Medulla oblongata (tissue), 1 donor: ENCODE measurements at regions not wholly inside any gene's neighbourhood (a gene's known extent, or its start where the extent isn't known, plus 50 kb on each side); places are given as distances from the start of the nearest gene placed in this dataset.
"Not testable (repeated sequence)": the region's sequence is repeated elsewhere in the genome, so short reads cannot be mapped to it uniquely, and the experiment has no call there.

Experiments used
- DNase-seq: peaks from one replicate; pipeline ENCODE4 v3.0.0-alpha.2; 2015; ENCODE audit errors: extremely low spot score

DNA sequence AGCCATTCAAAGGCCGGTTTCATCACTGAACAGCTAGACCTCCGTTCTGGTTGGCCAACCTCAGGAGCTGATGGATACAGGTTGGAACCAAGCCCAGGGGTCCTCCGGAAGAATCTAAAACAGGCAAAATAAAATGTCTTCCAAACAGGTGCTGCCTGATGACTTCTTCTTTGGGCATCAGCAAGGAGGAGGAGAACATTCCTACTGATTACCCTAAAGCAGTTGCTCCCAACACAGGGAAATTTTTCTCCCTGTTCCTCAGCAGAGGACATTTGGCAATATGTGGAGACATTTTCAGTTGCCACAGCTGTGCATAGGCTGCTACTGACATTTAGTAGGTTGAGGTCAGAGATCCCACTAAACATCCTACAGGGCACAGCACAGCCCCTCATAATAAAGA is 319.3 kb upstream of the PPARGC1A start:
- no peak for DNase-seq

DNA sequence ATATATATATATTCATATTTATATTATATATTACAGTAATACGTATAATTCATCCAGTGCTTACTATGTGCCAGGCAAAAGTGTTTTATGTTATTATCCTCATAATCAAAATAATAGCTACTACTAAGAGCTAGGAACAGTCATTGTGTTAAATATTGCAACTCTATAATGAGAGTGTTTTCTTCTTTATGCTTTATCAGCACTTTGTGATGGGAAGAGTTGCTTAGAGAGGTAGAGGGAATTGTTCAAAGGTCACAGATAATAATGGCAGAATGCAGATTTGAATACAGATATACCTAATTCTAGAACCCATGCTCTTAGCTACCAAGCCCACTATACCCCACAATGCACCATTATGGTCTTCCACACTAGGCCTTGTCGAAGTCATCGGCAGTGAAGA is 318.8 kb upstream of the PPARGC1A start:
- no peak for DNase-seq

DNA sequence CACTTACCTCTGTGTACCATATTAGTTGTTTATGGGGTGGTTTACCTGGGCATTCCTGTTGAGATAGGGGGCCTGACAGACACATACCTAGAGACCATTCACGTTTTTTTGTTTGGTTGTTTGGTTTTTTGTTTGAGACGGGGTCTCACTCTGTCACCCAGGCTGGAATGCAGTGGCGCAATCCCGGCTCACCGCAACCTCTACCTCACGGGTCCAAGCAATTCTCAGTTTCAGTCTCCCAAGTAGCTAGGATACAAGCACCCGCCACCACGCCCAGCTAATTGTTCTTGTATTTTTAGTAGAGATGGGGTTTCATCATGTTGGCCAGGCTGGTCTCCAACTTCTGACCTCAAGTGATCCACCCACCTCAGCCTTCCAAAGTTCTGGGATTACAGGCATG is 314.9 kb upstream of the PPARGC1A start:
- DNase-seq: not testable (repeated sequence)

DNA sequence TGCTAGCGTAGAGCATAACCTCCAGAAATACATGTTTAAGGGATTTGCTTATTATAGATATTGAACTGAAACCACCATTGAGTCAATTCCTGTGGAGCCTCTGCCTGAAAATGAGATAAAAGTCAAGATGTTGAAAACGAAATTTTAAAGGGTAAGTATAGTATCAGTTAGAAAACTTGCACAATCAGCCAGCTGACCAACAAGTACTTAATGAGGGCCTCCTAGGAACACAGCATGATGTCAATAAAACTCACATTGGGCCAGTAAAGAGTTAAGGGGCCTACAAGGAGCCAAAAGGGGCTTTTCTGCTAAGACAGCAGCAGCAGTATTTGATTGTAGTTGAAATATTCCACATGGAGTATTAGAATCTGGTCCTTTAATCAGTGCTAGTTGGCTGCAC is 314.1 kb upstream of the PPARGC1A start:
- no peak for DNase-seq

DNA sequence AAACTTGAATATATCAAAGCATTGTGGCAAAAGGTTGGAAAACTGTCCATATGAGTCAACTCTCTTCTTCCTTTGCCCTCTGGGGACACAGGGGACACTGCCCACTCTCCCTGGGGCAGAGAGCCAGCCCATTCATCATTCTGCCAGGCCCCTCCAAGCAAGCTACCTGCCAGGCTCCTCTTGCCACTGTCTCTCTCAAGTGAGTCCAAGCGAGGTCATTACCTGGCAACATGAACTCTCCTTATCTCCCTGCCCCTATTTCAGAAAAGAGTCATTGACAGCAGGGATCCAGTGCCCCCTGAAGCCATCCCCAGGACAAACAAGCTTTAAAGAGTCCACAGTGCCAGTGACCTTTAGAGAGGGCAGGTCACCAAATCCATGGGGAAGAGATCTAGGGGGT is 312.7 kb upstream of the PPARGC1A start:
- DNase-seq: no peak

DNA sequence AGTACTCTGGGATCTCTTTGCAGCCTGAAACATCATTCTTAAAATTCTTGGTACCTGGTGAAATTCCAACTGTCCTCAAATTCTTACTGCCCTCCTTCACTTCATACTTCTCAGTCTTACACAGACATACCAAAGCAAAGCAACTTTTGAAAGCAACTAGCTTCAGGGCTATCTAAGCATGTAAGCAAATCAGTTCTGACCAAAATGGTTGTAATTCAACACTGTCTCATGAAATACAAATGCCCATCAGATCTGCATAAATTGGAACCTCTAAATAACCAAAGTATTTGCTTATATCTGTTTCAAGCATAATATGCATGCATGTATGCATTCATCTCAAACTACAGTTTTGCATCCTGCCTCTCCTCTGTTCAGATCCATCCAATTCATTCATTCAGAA is 308.1 kb upstream of the PPARGC1A start:
- no peak for DNase-seq

DNA sequence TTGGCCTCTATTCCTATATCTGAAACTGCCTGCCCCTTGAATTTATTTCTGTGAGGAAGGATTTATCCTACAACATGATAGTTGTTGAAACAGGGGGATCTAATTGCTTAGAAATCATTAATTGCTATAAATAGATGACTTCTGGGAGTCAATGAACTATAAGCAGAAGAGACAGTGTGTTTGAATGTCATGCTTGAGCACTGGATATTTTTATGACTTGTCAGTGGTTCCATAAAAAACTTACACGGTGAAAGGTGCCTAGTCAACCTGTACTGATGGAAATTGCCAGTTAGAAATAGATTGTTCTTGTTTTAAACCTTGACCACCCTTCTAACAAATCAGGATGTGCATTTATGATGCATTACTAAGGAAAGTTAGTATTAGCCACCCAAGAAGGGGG is 306.9 kb upstream of the PPARGC1A start:
- no peak for DNase-seq

DNA sequence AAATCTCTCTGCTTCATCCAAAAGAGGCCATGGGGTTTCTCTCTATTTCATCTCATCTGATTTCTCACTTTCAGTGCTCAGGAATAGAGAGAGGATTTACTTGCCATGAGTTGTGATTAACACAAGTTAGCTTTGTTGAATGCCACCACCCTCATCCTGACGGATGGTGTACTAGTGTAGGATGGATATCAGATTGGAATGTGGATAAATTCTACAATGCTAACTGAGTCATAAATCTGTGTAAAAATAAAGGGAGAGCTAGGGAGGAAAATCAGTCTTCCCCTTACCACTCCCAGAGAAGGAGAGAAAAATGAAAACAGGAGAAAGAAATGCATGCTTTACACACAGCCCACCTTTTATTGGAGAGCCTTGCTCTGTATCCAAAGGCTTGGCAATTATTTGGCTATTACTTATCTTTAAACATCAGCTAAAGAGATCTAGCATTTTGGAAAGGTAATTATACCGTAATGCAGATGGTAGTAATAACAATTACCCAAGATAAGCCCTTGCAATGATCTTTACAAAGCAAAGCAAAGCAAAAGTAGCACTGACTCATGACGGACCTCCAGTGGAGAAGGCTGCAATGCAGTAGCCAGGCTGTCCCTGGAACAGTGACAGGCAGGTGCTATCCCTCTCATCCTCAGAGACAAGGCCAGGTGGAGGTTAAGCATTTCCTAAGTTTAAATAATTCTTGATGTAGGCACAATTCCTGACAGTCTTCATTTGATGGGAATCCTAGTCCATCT is 306.3 kb upstream of the PPARGC1A start:
- no peak for DNase-seq

DNA sequence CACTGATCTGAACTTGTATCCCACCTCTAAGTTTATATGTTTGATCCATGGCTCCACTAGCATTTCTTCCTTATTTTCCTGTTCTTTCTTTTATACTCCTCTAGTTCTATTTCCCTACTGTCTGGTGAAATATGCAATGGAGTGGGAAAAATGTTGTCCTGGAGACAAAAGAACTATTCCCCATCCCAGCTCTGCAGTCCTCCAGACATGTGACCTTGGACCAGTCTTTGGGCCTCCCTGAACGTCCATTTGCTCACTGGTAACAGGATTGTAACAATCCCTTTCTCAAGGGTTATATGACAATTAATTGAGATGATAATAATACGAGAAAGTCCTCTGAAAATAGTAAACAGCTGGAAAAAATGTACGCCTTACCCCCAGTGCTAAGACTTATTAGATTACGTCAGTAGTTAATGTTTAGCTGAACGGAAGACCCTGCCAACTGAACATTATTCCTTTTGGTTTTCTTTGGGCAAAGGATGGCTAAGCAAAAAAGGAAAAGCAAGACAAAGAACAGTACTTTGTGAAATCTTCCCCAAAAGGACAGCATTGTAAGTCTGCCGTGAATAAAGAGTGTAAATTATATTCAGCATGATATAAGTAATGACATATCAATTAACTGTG is 302.3 kb upstream of the PPARGC1A start:
- DNase-seq: no peak

DNA sequence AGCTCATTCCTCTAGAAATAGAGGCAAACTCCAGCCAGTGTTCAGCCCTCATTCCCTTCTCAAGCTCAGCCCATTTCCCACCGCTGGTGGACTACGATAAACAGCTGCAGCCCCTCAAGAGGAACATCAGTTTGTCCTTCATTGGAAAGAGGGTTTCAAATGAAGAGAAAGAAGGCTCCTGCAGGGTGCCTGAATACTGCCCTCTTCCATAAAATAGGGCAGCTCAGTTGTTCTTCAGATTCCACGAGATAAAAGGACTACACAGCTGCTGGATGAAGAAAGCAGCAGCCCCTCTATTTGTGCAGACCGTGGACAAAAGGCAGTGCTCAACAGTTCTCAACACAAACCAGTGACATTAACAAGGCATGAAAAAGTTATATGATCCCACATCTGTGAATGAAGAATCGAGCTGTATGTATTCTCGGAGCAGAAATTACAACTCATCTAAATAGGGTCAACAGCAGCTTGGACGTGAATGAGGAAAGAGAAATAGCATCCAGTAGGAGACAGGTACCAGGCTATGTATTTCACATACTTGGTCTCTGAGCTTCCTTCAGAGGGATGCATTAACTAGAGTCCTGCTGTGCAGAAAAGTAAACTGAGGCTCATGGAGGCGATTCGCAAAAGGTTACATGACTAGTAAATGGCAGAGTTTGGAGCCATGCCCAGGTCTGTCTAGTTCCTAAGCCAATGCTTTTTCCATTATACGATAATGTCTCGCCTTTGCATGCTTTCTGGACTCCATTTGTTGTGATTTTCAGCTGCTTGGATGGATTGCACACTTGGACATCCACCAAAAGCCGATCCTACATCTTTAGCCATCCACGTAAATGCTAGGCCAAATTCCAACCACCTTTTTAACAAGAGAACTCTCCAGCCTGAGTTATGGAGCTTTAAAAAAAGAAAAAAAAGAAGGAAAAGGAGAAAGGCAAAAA is 301.2 kb upstream of the PPARGC1A start:
- no peak for DNase-seq

DNA sequence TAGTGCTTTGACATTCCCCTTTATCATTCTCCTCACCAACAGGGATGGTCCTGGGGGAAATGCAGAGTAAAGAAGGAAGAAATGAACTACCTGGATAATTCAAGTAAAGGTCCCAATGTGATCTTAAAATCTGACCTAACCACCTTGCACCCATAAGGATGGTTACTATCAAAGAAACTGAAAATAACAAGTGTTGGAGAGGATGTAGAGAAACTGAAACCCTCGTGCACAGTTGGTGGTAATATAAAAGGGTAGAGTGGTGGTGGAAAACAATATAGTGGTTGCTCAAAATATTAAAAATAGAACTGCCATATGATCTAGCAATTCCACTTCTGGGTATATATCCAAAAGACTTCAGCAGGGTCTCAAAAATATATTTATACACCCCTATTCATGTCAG is 298.6 kb upstream of the PPARGC1A start:
- no peak for DNase-seq

DNA sequence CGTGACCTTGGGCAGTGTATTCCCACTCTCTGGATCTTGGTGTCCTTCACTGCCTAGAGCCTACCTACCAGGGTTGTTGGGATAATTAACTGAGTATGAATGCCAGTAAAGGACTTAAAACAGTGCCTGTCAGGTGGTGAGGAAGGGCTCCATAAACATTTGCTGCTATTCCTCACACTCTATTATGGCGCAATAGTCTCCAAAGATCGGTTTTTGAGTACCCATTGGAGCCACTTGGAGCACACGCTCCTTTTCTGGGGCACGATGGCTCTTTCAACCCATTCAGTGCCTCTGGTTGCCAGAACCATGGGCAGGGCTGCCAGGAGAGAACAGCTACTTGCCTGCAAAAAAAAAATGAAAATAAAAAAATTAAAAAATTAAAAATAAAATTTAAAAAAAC is 296.6 kb upstream of the PPARGC1A start:
- DNase-seq: no peak

DNA sequence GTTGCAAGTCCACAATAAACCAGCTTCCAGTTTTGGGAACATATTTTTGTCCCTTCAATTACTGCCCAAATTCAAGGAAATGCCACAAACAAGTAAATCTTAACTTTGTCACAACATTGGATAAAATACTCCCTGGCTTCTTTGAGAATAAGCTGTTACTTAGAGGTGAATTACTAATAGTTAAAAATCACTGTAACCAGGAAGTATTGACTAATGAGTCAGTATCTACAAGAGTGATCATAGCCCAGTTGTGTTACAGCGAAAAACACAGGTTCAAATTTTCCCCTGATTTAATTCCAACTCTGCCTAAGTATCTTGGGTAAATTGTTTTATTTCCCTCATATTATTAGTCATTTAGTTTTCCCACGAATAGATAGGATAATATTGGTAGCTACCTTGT is 291.2 kb upstream of the PPARGC1A start:
- no peak for DNase-seq

DNA sequence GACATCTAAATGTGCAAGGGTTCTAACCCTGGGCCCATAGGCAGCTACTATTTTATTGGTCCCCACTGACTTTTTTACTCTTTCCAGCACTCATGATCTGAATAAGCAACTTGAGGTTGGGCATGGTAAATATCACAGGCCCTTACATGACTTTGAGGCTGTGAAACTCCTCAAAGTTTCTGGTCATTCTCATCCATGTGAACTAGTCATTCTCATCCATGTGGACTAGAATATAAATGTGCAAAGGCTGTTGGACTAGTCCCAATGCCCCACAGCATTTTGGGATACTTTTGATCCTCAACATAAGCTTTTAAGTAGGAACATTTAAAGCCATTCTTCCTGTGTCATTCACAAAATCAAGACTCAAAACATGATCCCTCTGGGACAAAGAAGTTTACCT is 290.7 kb upstream of the PPARGC1A start:
- no peak for DNase-seq

DNA sequence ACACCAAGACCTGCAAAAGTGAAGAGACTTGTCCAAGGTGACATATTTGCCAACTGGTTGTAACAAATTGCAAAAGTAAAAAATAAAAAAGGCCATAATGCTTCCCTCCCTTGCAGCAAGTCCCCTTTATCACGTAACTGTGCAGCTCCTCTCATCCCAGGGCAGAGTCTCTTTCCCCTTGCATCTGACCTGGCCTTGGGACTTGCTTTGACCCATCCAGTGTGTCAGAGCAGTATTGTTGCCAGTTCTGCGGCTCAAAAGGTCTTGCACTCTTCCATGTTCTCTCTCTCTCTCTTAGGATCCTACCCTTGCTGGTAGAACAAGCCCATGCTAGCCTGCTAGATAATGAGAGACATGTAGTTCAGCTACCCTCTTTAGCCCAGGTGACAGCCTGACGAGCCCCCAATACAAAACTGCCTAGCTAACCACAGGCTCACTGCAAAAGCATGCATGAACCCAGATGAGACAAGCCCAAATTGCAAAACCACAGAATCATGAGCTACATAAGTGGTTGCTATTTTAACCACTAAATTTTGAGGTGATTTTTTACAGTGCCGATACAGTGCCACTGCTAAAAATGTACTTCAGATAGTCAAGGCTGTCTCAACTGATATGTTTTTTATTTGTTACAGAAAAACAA is 289.5 kb upstream of the PPARGC1A start:
- DNase-seq: no peak

DNA sequence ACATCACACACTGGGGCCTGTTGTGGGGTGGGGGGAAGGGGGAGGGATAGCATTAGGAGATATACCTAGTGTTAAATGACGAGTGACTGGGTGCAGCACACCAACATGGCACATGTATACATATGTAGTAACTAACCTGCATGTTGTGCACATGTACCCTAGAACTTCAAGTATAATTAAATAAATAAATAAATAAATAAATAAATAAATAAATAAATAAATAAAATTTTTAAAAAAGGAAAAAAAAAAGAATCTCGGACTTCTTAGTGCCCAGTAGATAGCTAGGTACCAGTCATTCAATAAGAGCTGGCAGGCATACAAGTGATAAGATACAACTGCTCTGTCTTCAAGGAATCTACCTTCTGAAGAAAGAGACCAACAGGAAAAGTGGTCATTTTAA is 287.6 kb upstream of the PPARGC1A start:
- DNase-seq: not testable (repeated sequence)

DNA sequence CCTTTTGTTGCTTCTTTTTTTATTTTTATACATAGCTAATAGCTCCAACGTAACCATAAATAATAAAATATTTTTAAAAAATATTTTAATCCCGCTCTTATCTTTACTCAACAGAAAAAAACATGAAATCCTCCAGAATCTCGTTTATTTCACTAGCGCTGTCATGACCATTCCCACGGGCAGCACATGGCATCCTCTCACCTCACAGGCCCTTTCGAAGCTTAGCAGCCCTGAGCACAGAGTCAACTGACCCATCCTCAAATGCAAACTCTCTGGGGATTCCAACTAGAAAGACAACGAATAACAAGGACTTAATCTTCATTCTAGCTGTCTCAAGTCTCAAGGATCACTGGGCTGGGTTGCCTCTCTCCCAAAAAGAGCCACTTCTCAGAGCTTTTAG is 285.9 kb upstream of the PPARGC1A start:
- no peak for DNase-seq

DNA sequence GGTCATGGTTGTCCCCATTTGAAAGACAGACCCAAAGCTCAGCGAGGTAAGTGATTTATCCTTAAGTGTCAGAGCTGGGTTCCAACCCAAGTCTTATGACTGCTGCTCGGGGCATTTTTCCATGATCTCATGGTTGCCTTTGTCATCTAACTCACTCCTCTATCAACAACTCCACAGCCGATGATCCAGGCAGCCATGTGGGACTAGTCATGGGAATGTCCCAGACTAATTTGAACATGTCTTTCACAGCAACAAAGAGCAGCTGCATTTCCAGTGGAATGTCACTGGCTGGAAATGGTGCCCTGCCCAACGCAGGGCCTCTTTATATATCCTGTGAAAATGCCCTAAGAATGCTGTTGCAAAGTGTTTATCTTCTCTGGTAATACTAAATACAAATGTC is 284.8 kb upstream of the PPARGC1A start:
- no peak for DNase-seq

DNA sequence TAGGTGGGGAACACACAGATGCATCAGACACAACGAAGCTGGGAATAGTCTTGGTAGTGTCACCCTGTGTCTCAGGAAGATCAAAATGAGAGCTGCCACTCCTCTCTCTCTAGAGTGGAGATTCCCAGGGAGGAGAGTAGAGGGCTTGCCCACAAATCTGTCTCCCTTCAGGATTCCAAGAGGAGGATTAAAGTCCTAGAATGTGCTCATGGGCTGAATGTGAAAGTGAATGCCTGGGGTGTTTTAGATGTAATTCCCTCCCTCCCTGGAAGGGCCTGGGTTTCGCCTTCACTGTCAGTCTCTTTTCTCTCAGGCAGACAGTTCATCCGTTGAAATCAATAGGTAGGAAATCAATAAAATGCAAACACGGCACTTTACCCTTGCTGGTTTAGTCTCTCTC is 282.6 kb upstream of the PPARGC1A start:
- no peak for DNase-seq

DNA sequence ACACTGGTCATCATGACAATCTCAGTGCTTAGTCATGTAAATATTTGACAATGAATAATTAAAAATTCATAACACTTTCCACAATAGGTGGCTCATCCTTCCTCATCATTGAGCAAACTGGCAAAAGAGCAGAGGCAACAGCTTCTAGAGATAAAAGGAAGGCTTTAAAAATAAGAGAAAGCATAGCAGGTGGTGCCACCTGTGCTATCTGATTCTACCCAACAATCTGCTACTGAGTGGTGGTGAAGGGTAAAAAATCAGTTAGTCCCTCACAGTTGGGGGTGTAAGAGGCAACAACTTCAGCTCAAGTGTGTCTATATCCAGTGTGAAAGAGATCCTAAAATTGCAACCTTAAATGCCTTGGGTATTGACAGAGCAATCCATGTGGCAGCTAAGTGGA is 280.1 kb upstream of the PPARGC1A start:
- no peak for DNase-seq

DNA sequence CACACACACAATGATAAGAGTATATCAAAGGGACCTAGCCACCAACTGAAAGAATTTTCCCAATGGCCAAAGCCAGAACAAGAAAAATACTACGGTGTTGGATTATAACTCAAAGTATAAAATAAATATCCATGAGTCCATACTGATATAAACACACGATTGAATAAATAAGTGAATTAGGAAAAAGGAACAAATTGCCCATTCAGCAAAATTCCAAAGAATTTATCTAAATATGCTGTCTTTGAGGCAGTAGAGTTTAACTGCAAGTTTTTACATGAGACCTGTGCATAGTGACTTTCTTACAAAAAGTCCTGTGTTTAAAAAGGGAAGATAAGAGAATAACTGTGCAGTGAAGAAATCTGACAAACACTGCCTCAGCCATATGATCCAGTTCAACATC is 278.8 kb upstream of the PPARGC1A start:
- no peak for DNase-seq

DNA sequence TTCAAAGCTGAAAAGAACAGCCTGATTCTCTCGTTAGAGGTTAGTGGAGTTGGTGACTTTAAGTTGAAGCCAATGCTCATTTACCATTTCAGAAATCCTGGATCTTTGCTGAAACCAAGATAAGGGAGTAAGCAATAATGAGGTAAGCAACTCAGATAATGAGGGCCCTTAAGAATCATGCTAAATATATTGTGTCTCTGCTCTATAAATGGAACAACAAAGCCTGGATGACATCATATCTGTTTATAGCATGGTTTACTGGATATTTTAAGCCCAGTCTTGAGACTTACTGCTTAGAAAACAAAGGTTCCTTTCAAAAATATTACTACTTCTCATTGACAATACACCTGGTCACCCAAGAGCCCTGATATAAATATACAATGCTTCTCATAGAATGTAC is 276.7 kb upstream of the PPARGC1A start:
- no peak for DNase-seq
